ENCODE measurements at regions not wholly inside any gene's neighbourhood (a gene's known extent, or its start where the extent isn't known, plus 50 kb on each side); places are given as distances from the start of the nearest gene placed in this dataset.

DNA sequence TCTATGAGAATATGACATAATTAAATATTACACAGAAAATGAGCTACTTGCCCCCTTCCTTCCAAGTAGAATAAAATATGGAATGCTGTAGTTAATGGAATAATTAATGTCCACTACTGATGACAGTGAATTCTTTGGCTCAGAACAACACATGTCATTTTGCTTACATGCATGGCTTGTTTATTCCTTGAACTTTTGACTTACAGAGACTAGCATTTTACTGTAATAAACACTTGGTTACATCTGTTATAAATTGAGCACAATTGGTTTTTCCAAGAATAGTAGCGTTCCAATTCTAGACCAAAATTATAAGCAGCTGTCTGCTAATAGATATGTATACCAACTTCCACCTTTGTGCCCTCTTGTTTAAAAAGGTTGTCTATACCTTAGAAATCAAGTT is 286.7 kb downstream of the OTUD1 start:
- TF ChIP-seq, protein P1, sequence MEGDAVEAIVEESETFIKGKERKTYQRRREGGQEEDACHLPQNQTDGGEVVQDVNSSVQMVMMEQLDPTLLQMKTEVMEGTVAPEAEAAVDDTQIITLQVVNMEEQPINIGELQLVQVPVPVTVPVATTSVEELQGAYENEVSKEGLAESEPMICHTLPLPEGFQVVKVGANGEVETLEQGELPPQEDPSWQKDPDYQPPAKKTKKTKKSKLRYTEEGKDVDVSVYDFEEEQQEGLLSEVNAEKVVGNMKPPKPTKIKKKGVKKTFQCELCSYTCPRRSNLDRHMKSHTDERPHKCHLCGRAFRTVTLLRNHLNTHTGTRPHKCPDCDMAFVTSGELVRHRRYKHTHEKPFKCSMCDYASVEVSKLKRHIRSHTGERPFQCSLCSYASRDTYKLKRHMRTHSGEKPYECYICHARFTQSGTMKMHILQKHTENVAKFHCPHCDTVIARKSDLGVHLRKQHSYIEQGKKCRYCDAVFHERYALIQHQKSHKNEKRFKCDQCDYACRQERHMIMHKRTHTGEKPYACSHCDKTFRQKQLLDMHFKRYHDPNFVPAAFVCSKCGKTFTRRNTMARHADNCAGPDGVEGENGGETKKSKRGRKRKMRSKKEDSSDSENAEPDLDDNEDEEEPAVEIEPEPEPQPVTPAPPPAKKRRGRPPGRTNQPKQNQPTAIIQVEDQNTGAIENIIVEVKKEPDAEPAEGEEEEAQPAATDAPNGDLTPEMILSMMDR (IDR thresholded peaks at IDR 0.05; ENCODE audit: insufficient read depth, low read length, poor library complexity, severe bottlenecking) = no peak
- Histone ChIP-seq H3K4me3 (replicated peaks; ENCODE audit: low read depth, low read length) (no peak overlapping the region), H3K27me3 (replicated peaks; ENCODE audit: control insufficient read depth, insufficient read depth, low read length) (no peaks in the 10 kb centered on the region), H3K36me3 (ENCODE audit: control insufficient read depth, insufficient read depth, low read length) (no peaks in the 10 kb centered on the region)
- no peak for DNase-seq (ENCODE audit: extremely low read depth, insufficient read length)

DNA sequence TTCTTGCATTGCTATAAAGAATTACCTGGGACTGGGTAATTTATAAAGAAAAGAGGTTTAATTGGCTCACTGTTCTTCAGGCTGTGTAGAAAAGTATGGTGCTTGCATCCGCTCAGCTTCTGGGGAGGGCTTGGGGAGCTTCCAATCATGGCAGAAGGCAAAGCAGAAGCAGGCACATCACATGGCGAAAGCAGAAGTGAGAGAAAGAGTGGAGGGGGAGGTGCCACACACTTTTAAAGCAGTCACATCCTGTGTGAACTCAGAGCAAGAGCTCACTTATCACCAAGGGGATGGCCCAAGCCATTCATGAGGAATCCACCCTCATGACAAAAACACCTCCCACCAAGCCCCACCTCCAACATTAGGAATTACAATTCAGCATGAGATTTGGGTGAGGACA is 303.5 kb downstream of the OTUD1 start:
- H3K27me3 ChIP-seq (replicated peaks; ENCODE audit: control insufficient read depth, insufficient read depth, low read length) = no peaks in the 10 kb centered on the region
- no peak for DNase-seq (ENCODE audit: extremely low read depth, insufficient read length)
- TF ChIP-seq, protein P1 (IDR thresholded peaks at IDR 0.05; ENCODE audit: insufficient read depth, low read length, poor library complexity, severe bottlenecking) = no peak
- H3K36me3 ChIP-seq (ENCODE audit: control insufficient read depth, insufficient read depth, low read length) = no peaks in the 10 kb centered on the region
- no peak overlapping the region for H3K4me3 ChIP-seq (replicated peaks; ENCODE audit: low read depth, low read length)

DNA sequence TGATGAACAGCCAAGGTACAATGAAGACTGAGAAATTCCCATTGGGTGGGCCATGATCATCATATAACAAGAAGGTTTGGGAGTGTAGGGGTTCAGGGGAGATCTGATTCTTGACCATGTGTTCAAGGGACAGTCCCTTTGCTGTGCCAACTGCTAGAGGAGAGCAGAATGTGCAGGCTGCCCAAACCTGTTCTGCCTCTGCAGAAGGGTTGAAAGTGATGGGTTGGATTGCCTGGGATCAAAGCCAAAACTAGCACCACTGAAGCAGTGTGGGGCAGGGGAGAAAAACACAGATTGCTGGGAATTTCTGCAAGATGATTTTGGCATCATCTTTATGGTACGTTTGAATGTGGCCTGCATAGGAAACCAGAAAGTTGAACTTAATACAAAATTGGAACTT is 303.9 kb downstream of the OTUD1 start:
- H3K36me3 ChIP-seq (ENCODE audit: control insufficient read depth, insufficient read depth, low read length) = no peaks in the 10 kb centered on the region
- TF ChIP-seq, protein P1 (IDR thresholded peaks at IDR 0.05; ENCODE audit: insufficient read depth, low read length, poor library complexity, severe bottlenecking) = no peak
- H3K27me3 ChIP-seq (replicated peaks; ENCODE audit: control insufficient read depth, insufficient read depth, low read length) = no peaks in the 10 kb centered on the region
- no peak for DNase-seq (ENCODE audit: extremely low read depth, insufficient read length)
- no peak overlapping the region for H3K4me3 ChIP-seq (replicated peaks; ENCODE audit: low read depth, low read length)

DNA sequence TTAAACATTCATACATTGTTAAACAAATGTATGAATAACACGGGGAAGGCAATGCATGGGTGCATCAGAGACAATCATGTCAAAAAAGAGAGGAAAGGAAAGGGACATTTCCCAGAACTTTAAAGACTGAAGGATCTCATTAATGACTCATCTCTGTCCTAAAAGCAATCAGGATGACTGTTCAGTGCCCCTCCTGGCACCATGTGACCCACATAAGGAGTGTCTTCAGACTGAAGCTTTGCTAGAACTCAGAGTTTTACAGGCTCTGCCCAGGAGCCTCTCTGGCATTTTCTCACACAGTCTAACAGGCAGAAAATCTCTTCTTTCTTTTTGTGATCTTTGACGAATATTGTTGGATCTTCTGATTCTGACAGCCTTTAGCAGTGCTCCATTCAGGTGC is 315.3 kb downstream of the OTUD1 start:
- DNase-seq (ENCODE audit: extremely low read depth, insufficient read length) = no peak
- H3K36me3 ChIP-seq (ENCODE audit: control insufficient read depth, insufficient read depth, low read length) = no peaks in the 10 kb centered on the region
- no peaks in the 10 kb centered on the region for H3K27me3 ChIP-seq (replicated peaks; ENCODE audit: control insufficient read depth, insufficient read depth, low read length)
- H3K4me3 ChIP-seq (replicated peaks; ENCODE audit: low read depth, low read length) = no peak overlapping the region
- TF ChIP-seq, protein P1 (IDR thresholded peaks at IDR 0.05; ENCODE audit: insufficient read depth, low read length, poor library complexity, severe bottlenecking) = no peak

DNA sequence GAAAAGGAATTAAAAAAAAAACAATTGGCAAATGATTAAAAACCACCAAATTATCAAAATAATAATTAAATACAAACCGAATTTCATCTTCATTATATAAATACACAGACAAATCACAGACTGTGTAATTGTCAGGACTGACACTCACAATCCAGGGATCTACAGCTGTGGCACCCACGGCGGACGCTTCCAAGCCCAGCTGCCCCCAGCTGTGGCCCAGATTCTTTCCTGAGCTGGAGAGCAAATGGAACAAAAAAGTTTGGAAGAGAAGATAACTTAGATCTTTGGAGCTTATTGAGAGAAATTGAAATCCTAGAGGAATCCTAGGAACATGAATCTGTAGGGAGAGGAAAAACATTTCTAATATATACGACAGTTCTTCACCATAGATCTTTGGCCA is 316.1 kb downstream of the OTUD1 start:
- H3K36me3 ChIP-seq (ENCODE audit: control insufficient read depth, insufficient read depth, low read length) = no peaks in the 10 kb centered on the region

DNA sequence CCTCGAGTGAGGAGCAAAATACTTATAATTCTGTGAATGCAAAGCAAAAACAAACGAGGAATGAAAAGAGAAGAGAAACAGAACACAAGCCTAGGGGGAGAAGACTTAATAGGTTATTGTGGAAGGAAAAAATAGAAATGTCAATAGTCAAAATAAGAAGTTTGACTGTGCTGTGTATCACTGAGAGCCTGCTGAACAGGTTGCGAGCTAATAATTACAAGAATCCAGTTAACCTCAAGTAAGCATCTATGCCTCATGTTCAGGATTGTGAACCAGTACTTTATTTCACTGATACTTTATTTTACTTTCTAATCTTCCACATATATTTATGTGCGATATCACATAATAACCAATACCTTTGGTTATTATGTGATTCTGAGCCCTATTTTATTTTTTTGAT is 316.7 kb downstream of the OTUD1 start:
- H3K36me3 ChIP-seq (ENCODE audit: control insufficient read depth, insufficient read depth, low read length) = no peaks in the 10 kb centered on the region
- TF ChIP-seq, protein P1 (IDR thresholded peaks at IDR 0.05; ENCODE audit: insufficient read depth, low read length, poor library complexity, severe bottlenecking) = no peak
- DNase-seq (ENCODE audit: extremely low read depth, insufficient read length) = no peak
- H3K27me3 ChIP-seq (replicated peaks; ENCODE audit: control insufficient read depth, insufficient read depth, low read length) = no peaks in the 10 kb centered on the region
- H3K4me3 ChIP-seq (replicated peaks; ENCODE audit: low read depth, low read length) = no peak overlapping the region

More for the DNA sequence above, 316.1 kb downstream of the OTUD1 start:
- H3K4me3 ChIP-seq (replicated peaks; ENCODE audit: low read depth, low read length) = no peak overlapping the region
- DNase-seq (ENCODE audit: extremely low read depth, insufficient read length) = no peak
- TF ChIP-seq, protein P1 (IDR thresholded peaks at IDR 0.05; ENCODE audit: insufficient read depth, low read length, poor library complexity, severe bottlenecking) = no peak
- H3K27me3 ChIP-seq (replicated peaks; ENCODE audit: control insufficient read depth, insufficient read depth, low read length) = no peaks in the 10 kb centered on the region
